Loucy (cell line): ENCODE measurements at regions not wholly inside any gene's neighbourhood (a gene's known extent, or its start where the extent isn't known, plus 50 kb on each side); places are given as distances from the start of the nearest gene placed in this dataset.

Source experiments
- CTCF ChIP-seq: fragments of 200-600 bp; sonication (generic); conservative IDR thresholded peaks from 2 replicates; pipeline ENCODE4 v1.5.1; 2014; ENCODE audit warnings: mild to moderate bottlenecking, antibody characterized with exemption, low read length
- EZH2phosphoT487 ChIP-seq: fragments of 200-600 bp; IDR thresholded peaks from 2 replicates; pipeline ENCODE4 v1.6.1; 2018; ENCODE audit warnings: antibody characterized with exemption, mild to moderate bottlenecking, moderate library complexity, borderline replicate concordance

GRCh38 chr9:20138841-20139240 lies 350.0 kb upstream of the SLC24A2 start:
- no peak for TF ChIP-seq CTCF
- no peak for TF ChIP-seq EZH2phosphoT487
